HPDE6-E6E7 (cell line): ENCODE measurements at regions not wholly inside any gene's neighbourhood (a gene's known extent, or its start where the extent isn't known, plus 50 kb on each side); places are given as distances from the start of the nearest gene placed in this dataset.
A peak's percentile ranks its signal among the peaks of the same experiment; 100 is the strongest.

Source experiments
- DNase-seq: peaks from one replicate; pipeline ENCODE4 v3.0.0; 2011; ENCODE audit warnings: missing footprints; ENCODE audit errors: extremely low spot score

DNA sequence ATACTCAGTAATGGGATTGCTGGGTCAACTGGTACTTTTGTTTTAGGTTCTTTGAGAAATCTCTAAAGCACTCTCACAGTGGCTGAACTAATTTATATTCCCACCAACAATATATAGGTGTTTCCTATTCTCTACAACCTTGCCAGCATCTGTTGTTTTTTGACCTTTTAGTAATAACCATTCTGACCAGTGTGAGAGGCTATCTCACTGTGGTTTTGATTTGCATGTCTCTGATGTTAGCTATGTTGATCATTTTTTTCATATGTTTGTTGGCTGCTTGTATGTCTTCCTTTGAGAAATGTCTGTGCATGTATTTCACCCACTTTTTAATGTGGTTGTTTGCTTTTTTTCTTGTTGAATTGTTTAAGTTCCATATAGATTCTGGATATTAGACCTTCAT is 98.2 kb upstream of the DCBLD2 start:
- DNase-seq = no peak

DNA sequence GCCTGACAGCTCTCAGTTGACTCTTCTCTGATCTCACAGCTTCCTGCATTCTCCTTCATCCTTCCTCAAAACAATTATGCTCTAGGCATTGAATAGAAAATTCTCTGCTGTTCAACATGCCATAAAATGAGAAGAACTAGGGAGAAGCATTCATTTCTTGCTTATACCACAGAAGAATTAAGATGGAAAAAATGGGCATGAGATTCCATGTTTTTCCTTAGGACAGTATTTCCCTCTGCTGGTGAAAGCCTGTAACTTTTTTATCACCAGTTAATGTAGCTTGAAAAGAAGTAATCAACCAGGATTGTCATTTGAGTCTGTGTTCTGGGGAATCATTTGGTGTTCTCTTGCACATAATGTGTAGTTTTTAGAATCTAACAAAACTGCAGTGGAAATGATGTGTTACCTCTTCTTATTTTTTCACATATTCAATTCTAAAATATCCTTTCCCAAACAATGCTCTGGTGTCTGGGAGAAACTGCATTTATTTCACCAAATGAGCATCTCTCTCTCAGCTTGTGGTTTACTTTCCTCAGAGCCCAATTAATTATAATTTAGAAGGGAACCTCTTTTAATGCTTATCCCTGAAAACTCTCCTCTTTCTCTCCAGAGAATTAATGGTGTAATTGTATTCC is 92.8 kb upstream of the DCBLD2 start:
- no peak for DNase-seq

DNA sequence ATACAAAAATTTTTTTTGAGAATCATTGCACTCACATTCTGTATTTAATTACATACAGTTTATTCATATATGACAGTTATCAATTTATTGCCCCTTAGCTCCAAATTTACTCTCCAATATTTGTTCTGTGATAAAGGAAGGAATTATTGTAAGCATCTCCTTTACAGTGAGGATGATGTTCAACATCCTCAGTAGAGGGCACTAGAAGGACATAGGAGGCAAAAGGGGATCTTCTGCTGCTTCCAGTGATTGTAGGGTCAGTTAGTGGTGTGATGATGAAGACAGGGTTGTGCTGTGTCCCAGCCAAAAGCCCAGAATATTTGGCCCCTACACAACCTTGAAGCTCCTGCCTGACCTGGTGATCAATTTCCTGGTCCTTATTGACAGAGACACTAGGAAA is 89.9 kb upstream of the DCBLD2 start:
- DNase-seq = no peak

DNA sequence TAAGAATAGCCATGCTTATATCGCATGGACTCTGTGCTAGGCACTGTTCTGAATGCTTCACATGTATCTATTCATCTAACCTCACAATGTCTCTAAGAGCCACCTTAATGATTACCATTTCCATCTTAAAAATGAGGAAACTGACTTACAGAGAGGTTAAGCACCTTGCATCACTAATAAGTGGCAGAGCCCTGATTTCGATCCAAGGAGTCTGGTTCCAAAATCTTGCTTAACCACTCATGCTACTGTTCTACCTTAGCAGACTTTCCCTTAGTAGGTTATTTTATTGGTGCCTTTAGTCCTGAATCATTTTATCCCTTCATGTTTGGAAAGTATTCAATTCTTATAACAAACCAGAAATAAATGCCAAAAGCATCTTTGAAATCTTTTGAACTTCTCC is 89.2 kb upstream of the DCBLD2 start:
- no peak for DNase-seq

DNA sequence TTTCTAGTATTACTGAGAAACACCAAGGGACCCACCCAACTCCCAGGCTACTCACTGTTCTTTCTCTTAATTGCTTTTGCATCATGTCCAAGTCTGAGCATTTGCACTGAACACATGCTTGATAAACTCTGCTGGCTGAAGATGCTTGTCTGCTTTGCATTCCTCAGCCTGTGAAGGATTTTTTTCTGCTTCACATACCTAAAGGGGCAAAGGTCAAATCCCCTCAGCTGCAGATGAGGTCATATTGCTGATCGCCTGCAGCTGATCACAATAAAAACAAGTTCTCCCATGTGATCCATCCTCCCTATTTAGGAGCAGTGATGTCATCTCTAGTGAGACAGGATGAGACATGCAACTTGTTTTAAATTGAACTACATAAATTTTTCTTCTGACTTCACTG is 84.6 kb upstream of the DCBLD2 start:
- no peak for DNase-seq

DNA sequence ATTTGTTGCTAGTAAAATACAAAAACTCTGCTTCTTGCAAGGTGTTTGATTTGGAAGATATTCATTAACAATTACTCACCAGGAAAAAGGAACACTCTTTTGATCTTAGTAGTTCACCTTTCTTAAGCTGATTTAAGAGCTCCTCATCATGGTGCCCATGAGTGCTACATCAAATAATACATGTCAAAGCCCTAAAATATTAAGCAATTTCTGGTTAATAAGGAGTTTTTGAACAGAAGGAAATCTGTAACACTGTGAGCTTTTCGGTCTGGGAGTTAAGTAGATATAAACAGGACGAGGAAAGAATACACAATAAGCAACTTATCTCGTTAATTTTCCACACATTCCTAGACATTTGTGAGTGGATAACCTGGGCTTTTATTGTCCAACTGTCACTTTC is 83.9 kb upstream of the DCBLD2 start:
- DNase-seq = no peak

DNA sequence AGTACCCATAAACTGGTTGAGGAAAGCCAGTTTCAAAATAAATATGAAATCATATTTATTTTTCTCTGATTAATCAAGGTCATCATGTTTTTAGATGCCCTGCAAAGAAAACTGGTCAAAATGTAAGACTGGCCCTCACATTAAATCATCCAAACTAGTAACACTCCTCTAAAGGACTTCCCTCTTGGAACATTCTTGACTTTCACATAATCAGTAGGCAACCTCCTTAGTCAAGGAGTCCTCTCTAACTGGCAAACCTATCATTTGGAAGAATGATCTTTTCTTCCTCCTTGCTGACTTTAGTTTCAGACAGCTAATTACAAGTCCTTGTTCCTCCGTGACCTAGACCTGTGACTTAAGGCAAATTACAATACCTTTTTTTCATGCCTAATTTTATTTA is 82.5 kb upstream of the DCBLD2 start:
- DNase-seq = no peak

DNA sequence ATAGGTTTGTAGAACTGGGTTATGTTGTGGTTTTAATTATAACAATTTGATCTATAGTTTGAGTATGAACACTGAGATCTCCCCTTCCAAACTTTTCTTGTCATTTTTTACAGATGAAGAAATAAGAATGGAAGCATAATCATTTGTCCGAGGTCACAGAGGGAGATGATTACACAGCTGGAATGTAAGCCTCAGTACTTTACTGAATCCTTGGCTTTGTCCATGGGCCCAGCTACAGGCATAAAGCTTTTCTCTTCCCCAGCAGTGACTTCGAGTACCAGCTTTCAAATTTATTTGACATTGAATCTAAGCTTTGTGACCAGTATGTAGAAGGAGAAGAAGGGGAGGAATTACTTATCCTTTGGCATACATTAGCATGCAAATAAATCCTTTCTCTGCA is 80.9 kb upstream of the DCBLD2 start:
- no peak for DNase-seq

DNA sequence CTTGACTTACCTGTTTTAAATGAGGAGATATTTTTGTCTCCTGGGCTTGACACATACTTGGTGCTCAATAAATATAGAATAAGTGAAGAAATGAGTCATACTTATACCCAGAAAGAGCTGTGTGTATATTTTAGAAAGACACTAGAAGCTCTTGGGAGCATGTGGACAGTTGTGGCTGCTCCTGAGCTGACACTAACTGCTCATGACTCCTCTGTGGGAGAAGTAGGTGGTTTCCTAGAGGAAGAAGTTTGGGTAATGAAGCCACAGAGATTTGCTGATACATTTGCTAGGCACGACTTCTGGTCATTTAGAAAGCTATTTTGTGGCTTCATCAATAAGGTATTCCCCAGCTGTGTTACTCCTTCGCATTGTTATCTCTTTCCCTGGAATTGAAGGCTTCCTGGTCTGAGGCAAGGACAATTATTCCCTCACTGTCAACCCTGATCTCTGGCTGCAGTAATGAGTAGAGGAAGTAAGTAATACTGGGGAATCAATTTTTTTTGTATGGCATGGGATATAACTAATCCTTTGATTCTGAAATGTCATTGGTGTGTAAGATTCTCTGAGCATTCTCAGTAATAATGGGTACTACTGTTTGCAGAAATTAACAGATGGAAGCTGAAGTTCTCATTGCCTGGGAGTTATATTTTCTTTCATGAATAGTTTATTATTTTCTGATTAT is 79.6 kb upstream of the DCBLD2 start:
- DNase-seq = no peak

DNA sequence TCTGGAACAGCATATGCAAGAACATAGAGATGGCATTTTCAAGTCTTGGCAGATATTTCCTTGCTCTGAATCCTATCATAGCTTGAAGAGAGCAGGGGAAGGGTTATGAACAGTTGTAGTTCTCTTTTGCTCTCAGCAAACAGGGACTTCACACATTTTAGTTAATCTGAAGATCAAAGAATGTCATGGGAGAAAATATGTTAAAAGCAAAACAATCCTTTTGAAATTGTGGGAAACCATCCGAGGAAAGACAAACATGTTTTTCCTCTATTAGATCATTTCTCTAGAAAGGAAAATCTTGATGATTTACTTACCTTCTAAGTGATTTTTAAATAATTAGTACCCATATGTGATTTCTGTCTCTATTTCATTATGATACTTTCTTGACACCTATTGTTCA is 77.8 kb upstream of the DCBLD2 start:
- no peak for DNase-seq

DNA sequence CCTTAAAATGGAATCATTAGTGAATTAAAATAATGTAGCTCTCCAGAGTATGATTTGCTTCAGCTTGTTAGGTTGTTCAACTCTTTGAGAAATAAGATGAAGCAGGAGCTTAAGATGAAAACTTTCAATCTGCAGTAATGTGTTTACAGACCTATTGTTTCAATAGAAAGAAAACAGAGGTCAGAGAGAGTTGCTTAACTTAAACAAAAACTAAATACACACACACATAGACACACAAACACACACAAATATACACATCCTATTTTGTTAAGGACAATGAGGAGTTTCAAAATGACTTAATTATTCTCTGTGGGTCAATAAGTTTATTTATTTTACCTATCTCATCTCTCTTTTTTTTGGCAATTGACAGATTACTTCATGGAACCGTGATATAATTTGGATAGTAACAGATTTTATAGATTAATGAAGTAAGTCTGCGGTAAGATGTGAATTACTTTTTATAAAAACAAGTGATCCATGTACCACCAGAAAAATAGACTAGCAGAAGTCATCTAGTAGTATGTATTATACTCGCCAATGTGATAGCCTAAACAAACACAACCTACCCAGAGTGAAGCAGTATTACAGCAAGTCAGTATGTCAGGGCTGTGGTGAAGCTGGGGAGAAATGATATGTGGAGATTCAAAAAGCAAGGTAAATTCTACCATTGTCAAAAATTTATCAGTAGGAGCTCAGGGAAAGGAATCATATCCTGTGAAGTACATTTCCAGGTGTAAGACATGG is 76.7 kb upstream of the DCBLD2 start:
- no peak for DNase-seq

DNA sequence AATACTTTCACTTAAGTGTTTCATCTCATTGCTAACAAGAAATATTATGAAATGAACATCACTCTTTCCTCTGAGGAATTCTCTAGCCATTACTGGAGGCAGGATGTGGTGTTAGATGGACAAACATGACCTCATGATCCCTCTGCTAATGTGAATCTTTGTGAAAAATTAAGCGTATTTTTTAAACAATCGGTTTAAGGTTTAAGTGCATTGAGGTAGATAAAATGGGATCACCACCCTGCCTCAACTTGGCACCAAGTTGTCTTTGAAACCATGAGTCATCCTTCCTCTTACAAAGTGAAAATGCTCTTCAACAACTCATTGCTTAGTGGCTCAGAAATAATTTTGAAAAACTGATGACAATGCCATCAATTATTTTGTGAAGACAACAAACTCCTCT is 76.0 kb upstream of the DCBLD2 start:
- DNase-seq = no peak

DNA sequence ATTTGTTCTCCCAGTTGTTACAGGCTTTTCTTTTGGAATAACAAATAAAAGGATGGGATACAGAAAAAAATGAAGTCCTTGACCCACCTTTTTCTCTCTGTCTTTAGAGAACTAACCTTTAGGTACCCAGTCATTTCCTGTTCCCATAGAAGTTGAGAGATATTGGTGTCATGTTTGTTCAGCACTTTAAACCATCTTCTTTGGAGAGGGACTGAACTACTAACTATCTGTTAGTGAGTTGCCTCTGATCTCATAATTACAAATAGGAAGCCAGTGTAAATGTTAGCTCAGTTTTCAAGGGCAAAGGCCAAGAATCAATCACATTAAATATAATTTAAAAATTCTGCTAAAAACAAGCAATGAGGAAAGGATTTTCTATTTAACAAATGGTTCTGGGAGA is 72.9 kb upstream of the DCBLD2 start:
- no peak for DNase-seq

DNA sequence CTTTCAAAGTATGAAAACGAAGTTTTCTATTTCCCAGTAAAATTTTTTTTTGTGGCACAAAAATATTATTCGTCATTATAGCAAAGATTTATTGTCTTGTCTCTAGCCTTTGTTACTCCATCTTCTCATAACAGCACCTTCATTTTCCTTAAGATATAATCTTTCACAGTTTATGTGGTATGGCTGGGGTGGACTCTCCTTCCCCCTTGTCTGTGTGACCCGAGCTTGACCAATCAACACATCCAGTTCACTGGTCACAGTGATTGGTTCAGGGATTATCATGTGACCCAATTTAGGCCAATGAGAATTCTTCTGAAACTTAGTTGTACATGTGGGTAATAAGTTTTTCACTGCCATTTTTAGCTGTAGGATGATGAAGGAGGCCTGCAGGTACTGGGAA is 71.2 kb upstream of the DCBLD2 start:
- no peak for DNase-seq

DNA sequence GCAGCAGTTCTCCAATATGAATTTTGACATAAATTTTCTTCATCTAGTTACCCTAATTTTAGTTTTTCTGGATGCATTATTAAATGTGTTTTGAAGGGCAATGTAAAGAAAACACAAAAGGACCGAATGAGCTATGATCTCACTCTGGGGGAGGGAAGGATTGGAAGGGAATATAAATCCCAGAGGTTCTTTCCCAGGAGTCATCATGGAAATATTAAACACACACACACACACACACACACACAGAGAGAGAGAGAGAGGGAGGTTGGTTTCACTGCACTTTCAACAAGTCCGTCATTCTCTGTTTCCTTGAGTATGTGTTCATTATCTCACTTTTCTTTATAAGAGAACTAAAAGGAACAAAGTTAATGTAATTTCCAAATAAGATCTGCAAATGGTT is 70.7 kb upstream of the DCBLD2 start:
- no peak for DNase-seq

DNA sequence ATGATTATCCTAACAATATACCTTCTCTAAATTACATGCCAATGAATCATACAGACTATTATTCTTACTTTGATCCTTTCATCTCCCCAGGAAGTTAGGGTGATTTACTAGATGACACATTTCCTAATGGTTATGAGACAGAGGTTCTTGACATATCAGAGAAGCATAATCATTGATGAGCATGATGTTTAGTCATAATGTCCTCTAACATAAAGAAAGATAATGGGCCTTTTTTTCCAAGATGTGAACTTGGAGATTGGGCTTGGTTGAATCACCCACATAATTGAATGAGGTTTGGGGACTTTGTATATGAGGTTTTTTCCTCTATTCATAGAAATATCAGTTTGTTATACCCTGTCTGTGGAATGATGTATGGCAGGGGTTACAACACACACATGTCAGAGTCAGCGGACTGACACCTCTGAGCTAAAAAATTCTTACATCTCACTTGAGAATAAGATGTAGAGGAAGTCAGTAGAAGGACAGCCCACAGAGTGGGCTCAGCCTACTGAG is 69.7 kb upstream of the DCBLD2 start:
- peak; percentile 56 for DNase-seq

DNA sequence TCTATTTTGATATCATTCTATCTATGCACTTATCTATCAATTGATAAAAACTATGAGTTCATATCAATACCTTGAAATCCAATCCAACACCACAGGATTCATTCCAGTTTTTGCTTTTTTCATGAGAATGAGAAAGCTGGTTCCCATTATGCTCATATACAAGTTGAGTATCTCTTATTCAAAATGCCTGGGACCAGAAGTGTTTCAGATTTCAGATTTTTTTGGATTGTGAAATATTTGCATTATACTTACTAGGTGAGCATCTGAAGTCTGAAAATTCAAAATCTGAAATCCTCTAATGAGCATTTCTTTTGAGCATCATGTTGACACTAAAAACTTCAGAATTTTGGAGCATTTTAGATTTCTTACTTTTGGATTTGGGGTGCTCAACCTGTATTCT is 67.8 kb upstream of the DCBLD2 start:
- no peak for DNase-seq

DNA sequence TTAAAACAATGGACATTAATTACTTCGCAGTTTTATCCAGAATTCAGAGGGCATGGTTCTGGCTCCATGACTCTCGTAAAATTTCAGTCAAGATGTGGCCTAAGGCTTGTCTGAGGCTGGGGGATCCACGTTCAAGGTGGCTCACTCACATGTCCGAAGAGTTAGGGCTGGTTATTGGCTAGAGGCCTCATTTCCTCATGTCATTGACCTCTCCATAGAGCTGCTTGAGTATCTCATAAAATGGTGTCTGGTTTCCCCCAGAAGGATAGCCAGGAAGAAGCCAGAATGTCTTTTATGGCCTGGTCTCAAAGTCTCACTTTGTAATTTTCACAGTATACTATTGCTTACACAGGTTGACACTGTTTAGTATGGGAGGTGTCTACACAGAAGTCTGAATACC is 67.3 kb upstream of the DCBLD2 start:
- DNase-seq = no peak

DNA sequence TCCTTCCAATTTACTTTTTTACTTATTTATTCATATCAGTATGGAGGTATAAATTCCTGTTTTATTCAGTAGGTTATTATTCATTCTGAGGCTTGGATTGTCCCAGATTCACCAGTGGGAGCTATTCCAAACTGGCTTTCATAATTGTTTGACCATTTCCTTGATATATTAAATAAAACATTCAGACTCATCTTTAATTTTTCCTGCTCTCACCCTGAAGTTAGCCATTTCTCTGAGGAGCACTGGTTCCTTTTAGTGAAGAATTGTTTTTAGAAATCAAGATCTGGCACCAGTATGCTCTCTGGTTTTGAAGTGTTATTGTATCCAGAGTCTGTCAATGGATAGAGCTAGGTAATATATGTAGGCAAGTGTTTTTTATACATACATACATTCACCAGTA is 66.9 kb upstream of the DCBLD2 start:
- DNase-seq = no peak

DNA sequence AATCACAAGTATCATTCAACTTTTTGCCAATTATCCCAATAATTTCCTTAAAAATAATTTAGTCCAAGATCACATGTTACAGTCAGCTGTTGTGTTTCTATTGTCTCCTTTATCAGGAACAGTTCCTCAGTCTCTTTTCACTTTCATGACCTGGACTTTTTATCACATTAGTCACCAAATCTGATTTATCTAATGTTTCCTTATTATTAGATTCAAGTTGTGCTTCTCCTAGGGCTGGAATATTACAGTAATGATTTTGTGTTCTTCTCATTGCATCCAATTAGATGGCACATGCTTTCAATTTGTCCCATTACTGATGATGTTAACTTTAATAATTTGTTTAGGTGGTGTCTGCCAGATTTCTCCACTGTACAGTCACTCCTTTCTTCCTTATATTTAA is 66.3 kb upstream of the DCBLD2 start:
- DNase-seq = no peak

DNA sequence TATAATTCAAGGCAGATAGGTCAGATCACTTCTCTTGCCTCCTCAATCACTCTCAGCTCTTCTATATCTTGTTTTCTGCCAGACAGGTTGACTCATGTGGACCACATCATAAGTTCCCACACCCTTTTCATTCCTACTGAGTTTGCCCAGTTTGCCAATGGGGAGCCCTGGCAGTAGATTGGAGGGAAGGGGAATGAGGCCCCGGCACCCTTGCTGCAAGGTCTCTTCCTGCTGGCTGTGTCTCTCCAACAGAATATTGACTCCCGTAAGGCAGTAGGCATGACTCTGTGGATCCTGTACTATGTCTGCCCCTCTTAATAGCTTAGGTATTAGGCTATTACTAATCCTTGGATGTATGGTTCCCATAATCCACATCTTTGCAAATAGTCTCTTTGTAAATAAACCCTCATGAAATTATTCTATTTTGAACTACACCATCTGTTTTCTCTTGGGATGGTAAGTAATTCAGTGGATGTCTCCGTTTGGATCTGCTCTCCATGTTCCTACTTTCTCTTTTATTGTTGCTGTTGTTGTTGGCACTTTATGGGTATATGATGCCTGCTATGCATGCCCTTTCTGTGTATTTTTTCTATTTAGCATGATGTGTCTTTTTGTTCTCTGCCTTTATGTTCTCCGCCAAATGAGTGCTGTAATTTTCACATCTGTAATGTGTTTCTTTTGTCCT is 65.5 kb upstream of the DCBLD2 start:
- no peak for DNase-seq

DNA sequence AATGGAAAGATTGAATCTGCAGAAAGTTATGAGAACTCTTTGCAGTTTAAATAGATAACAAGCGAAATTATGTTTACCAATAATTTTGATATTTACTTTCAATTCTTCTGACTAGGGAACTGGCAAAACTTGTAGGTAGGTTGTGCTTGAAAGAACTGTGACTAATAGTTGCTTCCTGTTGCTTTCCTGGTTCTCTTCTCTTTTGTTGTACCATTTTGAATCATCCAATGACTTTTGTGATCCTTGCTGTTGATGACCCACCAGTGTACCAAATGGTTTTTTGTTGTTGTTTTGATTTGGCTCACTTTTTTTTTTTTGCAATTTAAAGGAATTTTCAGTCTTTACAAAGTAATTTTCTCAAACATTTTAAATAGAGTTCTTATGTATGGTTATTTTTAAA is 64.9 kb upstream of the DCBLD2 start:
- DNase-seq = no peak

DNA sequence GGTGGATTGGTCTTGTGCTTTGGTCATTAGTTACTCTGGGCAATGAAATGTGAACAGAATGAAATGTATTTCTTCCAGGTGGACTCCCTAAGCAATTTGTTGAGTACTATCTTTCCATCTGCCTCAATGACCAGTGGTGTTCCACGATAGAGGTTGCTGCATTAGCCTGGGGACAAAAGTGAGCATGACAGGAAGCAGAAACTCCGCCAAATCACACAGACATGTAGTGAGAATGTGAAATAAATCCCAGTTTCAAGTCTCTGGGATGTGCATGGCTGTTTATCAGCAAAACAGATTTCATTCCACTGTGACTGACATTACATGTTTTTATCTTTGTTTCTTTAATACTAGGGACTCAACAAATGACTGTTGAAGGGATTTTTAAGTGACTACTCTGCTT is 63.3 kb upstream of the DCBLD2 start:
- no peak for DNase-seq
